ENCODE measurements at regions not wholly inside any gene's neighbourhood (a gene's known extent, or its start where the extent isn't known, plus 50 kb on each side); places are given as distances from the start of the nearest gene placed in this dataset.

GRCh38 chr1:117795792-117796191, 133.6 kb downstream of the GDAP2 start:
- no peak for TF ChIP-seq CTCF (IDR thresholded peaks at IDR 0.05; ENCODE audit: low read length)
- no peak for TF ChIP-seq EZH2phosphoT487 (IDR thresholded peaks at IDR 0.05; ENCODE audit: low read length)

Data from MM.1S (cell line).